Sigmoid colon (tissue), 6 donors: ENCODE measurements at regions not wholly inside any gene's neighbourhood (a gene's known extent, or its start where the extent isn't known, plus 50 kb on each side); places are given as distances from the start of the nearest gene placed in this dataset.

Experiments used
- DNase-seq: peaks from one replicate; pipeline ENCODE4 v3.0.0-alpha.2; 2019
- H3K27ac ChIP-seq, 4 donors: fragments of 200-600 bp; sonication (generic); one replicate each; pipeline ENCODE4 v1.5.1; 2016 to 2019; ENCODE audit warnings: mild to moderate bottlenecking in 1 of 4
- H3K27me3 ChIP-seq, 3 donors: fragments of 200-600 bp; sonication (generic); one replicate each; pipeline ENCODE4 v1.5.1; 2019; ENCODE audit warnings: mild to moderate bottlenecking in 1 of 3
- H3K36me3 ChIP-seq, 4 donors: fragments of 200-600 bp; sonication (generic); one replicate each; pipeline ENCODE4 v1.5.1; 2016 to 2019
- H3K4me1 ChIP-seq, 4 donors: fragments of 200-600 bp; sonication (generic); one replicate each; pipeline ENCODE4 v1.5.1; 2017 to 2019
- H3K4me3 ChIP-seq, 4 donors: fragments of 200-600 bp; sonication (generic); one replicate each; pipeline ENCODE4 v1.5.1; 2017 to 2019; ENCODE audit warnings: mild to moderate bottlenecking in 2 of 4, moderate library complexity in 1 of 4
- H3K9me3 ChIP-seq, 4 donors: fragments of 200-600 bp in 3 of 4; sonication (generic) in 3 of 4; one replicate each; pipeline versions ENCODE4 v1.5.1 to v1.6.1; 2013 to 2019
- CTCF ChIP-seq, 4 experiments: fragments of 450-650 bp in 3 of 4; fragments of 200-600 bp in 1 of 4; IDR thresholded peaks; one replicate each; pipeline ENCODE4 v1.5.1; 2016 to 2019; ENCODE audit warnings: antibody characterized with exemption in 4 of 4, mild to moderate bottlenecking in 3 of 4, moderate library complexity in 2 of 4
- EP300 ChIP-seq, 4 donors: sonication (generic); formaldehyde crosslinking; IDR thresholded peaks; one replicate each; pipeline ENCODE4 v1.6.1; 2017; ENCODE audit warnings: antibody characterized with exemption in 4 of 4
- POLR2A ChIP-seq, 2 donors: fragments of 450-650 bp; IDR thresholded peaks; one replicate each; pipeline ENCODE4 v1.6.1; 2016; ENCODE audit warnings: antibody characterized with exemption in 2 of 2, mild to moderate bottlenecking in 2 of 2, moderate library complexity in 2 of 2
- POLR2AphosphoS5 ChIP-seq, 4 donors: sonication (generic); formaldehyde crosslinking; IDR thresholded peaks; one replicate each; pipeline ENCODE4 v1.6.1; 2017; ENCODE audit warnings: antibody characterized with exemption in 4 of 4
- WGBS, 2 donors: extraction: QIAGEN DNeasy Blood & Tissue Kit; methylation state at CpG; one replicate each; pipeline ENCODE4 v1.1.7; 2013; 5-methylcytosine and 5-hydroxymethylcytosine counted together
- intact Hi-C: fragments of 100-400 bp; cut with DNase I; formaldehyde crosslinking; loops from one replicate; pipeline ENCODE4 v1.15.1; 2023
- donor health status: healthy with polysubstance abuse.
- donor health status: healthy.

- Histone ChIP-seq H3K9me3 (no peaks in the 10 kb centered on the region), H3K36me3 (no peaks in the 10 kb centered on the region), H3K27ac (no peak overlapping the region), H3K4me3 (no peak overlapping the region), H3K27me3 (no peaks in the 10 kb centered on the region), H3K4me1 (peaks cover 0 to 3% (median 0%) of the 10 kb centered on the region in 4 donors)
- intact Hi-C loops, result no loop called here
- DNase-seq, result no peak
- no peak for TF ChIP-seq CTCF (IDR thresholded peaks at IDR 0.05)
- no peak for TF ChIP-seq EP300 (IDR thresholded peaks at IDR 0.05)
- TF ChIP-seq POLR2A (IDR thresholded peaks at IDR 0.05), result no peak
- no peak for TF ChIP-seq POLR2AphosphoS5 (IDR thresholded peaks at IDR 0.05)
- 76 to 77% methylated on average over 12 of the region's 12 CpGs for WGBS, 2 donors
Measured at GRCh38 chr2:238790833-238791230, 57.1 kb upstream of the TWIST2 start.

GRCh38 chr2:238791354-238791753, 56.5 kb upstream of the TWIST2 start:
- Histone ChIP-seq H3K4me3 (no peak overlapping the region), H3K36me3 (no peaks in the 10 kb centered on the region), H3K4me1 (peaks cover 0 to 3% (median 0%) of the 10 kb centered on the region in 4 donors), H3K27ac (no peak overlapping the region), H3K27me3 (no peaks in the 10 kb centered on the region), H3K9me3 (no peaks in the 10 kb centered on the region)
- intact Hi-C loops, result no loop called here
- WGBS, 2 donors, result 71 to 77% methylated on average over 14 of the region's 14 CpGs
- DNase-seq, result no peak
- no peak for TF ChIP-seq POLR2AphosphoS5 (IDR thresholded peaks at IDR 0.05)
- TF ChIP-seq CTCF (IDR thresholded peaks at IDR 0.05), result no peak
- TF ChIP-seq POLR2A (IDR thresholded peaks at IDR 0.05), result no peak

GRCh38 chr2:238793306-238793705, 54.6 kb upstream of the TWIST2 start:
- intact Hi-C loops, result no loop called here
- no peak overlapping the region for H3K4me3 ChIP-seq
- H3K27me3 ChIP-seq, result no peaks in the 10 kb centered on the region
- peaks cover 0 to 3% (median 0%) of the 10 kb centered on the region in 4 donors for H3K4me1 ChIP-seq
- TF ChIP-seq CTCF (IDR thresholded peaks at IDR 0.05), result no peak
- no peaks in the 10 kb centered on the region for H3K36me3 ChIP-seq
- WGBS, 2 donors, result 92% methylated on average over 5 of the region's 5 CpGs
- H3K9me3 ChIP-seq, result no peaks in the 10 kb centered on the region
- no peak for DNase-seq
- H3K27ac ChIP-seq, result no peak overlapping the region

- WGBS, 2 donors, result 85 to 89% methylated on average over 9 of the region's 9 CpGs
- Histone ChIP-seq H3K36me3 (no peaks in the 10 kb centered on the region), H3K9me3 (no peaks in the 10 kb centered on the region), H3K4me1 (peaks cover 0 to 3% (median 0%) of the 10 kb centered on the region in 4 donors), H3K4me3 (no peak overlapping the region), H3K27ac (no peak overlapping the region), H3K27me3 (no peaks in the 10 kb centered on the region)
- intact Hi-C loops, result no loop called here
- no peak for TF ChIP-seq EP300 (IDR thresholded peaks at IDR 0.05)
- no peak for TF ChIP-seq POLR2A (IDR thresholded peaks at IDR 0.05)
- TF ChIP-seq CTCF (IDR thresholded peaks at IDR 0.05), result no peak
- TF ChIP-seq POLR2AphosphoS5 (IDR thresholded peaks at IDR 0.05), result no peak
- DNase-seq, result no peak
Measured at GRCh38 chr2:238793801-238794449, 54.0 kb upstream of the TWIST2 start.
